Caco-2 (cell line): ENCODE measurements at regions not wholly inside any gene's neighbourhood (a gene's known extent, or its start where the extent isn't known, plus 50 kb on each side); places are given as distances from the start of the nearest gene placed in this dataset.

ENCODE experiments used
- BruUV-seq: library from RNA; stranded (reverse); fragments of 400-500 nt; replicated peaks from 2 replicates; lab custom pipeline; 2021; lab: Mats Ljungman, UMichigan
- CTCF ChIA-PET: fragments of 300-600 bp; sonication (Branson Sonifier 250); formaldehyde crosslinking; loops from one replicate; lab custom pipeline; 2022; ENCODE audit warnings: antibody characterized with exemption; lab: Charles Lee
- POLR2A ChIA-PET: fragments of 300-600 bp; sonication (Branson Sonifier 250); formaldehyde crosslinking; loops from one replicate; lab custom pipeline; 2022; ENCODE audit warnings: antibody characterized with exemption; lab: Charles Lee
- DNase-seq, 2 experiments: peaks; one replicate each; pipeline versions ENCODE4 v3.0.0 to v3.0.0-alpha.2; 2020 to 2022
- H3K27me3 ChIP-seq: replicated peaks from 2 replicates; pipeline ENCODE4 v1.6.0; 2011; ENCODE audit warnings: low read length; ENCODE audit not compliant: control insufficient read depth, insufficient read depth
- H3K36me3 ChIP-seq: 2 replicates; pipeline ENCODE4 v1.5.1; 2011; ENCODE audit warnings: low read length; ENCODE audit not compliant: control insufficient read depth, insufficient read depth
- H3K4me1 ChIP-seq: fragments of 250-450 bp; sonication (Bioruptor Pico); 2 replicates; pipeline ENCODE4 v1.5.1; 2020; ENCODE audit warnings: mild to moderate bottlenecking
- H3K4me3 ChIP-seq: 2 replicates; pipeline ENCODE4 v1.5.1; 2011; ENCODE audit warnings: low read depth, mild to moderate bottlenecking, control low read depth, low read length
- H3K9me3 ChIP-seq: fragments of 250-450 bp; sonication (Bioruptor Pico); 2 replicates; pipeline ENCODE4 v1.5.1; 2020; ENCODE audit warnings: mild to moderate bottlenecking, moderate library complexity
- H3K27ac Mint-ChIP-seq: one replicate; pipeline ENCODE4 v1.8.0; 2022; ENCODE audit warnings: mixed read lengths; ENCODE audit not compliant: unreplicated experiment
- H3K27me3 Mint-ChIP-seq: one replicate; pipeline ENCODE4 v1.8.0; 2022; ENCODE audit warnings: mixed read lengths; ENCODE audit not compliant: insufficient read depth, unreplicated experiment
- H3K36me3 Mint-ChIP-seq: one replicate; pipeline ENCODE4 v1.8.0; 2022; ENCODE audit warnings: mild to moderate bottlenecking, mixed read lengths; ENCODE audit not compliant: insufficient read depth, unreplicated experiment
- H3K4me1 Mint-ChIP-seq: one replicate; pipeline ENCODE4 v1.8.0; 2022; ENCODE audit warnings: low read depth, mixed read lengths; ENCODE audit not compliant: unreplicated experiment
- H3K4me3 Mint-ChIP-seq: one replicate; pipeline ENCODE4 v1.8.0; 2022; ENCODE audit warnings: mild to moderate bottlenecking, moderate library complexity, mixed read lengths; ENCODE audit not compliant: unreplicated experiment
- H3K9me3 Mint-ChIP-seq: one replicate; pipeline ENCODE4 v1.8.0; 2022; ENCODE audit warnings: mixed read lengths; ENCODE audit not compliant: unreplicated experiment
- intact Hi-C: fragments of 100-400 bp; cut with micrococcal nuclease; formaldehyde crosslinking; loops from one replicate; pipeline ENCODE4 v1.10.0; 2022; ENCODE audit not compliant: unreplicated experiment
- TF ChIP-seq, protein P1 (sequence below), 2 experiments: fragments of 200-600 bp in 1 of 2; IDR thresholded peaks; 1 replicate in 1 of 2; 2 replicates in 1 of 2; pipeline versions ENCODE4 v1.5.1 to v1.8.0; 2011 to 2022; ENCODE audit warnings: antibody characterized with exemption in 1 of 2, control low read depth in 1 of 2, inconsistent platforms in 1 of 2, low read depth in 1 of 2, low read length in 1 of 2, mild to moderate bottlenecking in 1 of 2, moderate library complexity in 1 of 2; ENCODE audit not compliant: insufficient read depth in 1 of 2, severe bottlenecking in 1 of 2, unreplicated experiment in 1 of 2

DNA sequence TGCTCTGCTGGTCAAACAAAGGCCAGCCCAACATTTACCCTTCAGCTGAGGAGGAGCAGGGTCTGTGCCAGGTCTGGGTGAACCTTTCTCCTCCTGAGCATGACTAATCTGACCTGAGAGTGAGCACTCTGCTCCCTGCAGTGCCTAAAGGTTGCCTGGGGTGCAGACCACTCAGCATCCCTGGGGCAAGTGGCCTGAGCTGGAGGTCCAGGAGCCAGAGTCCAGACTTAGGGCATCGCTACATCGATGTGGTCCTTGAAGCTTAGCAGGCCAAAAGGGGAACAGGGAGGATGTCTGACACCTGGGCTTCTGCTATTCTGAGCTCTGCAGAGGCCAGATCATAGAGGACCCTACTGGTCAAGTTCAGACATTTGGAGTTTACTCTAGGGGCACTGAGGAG is 119.1 kb downstream of the FAM43A start:
- Mint-ChIP-seq H3K9me3 (no peaks in the 10 kb centered on the region), H3K27ac (no peak overlapping the region), H3K36me3 (no peaks in the 10 kb centered on the region), H3K4me3 (no peak overlapping the region), H3K27me3 (peaks cover 17% of the 10 kb centered on the region), H3K4me1 (no peaks in the 10 kb centered on the region)
- BruUV-seq = no TSS peak
- H3K27me3 ChIP-seq = peaks cover 2% of the 10 kb centered on the region
- ChIA-PET POLR2A (no interaction called here), CTCF (interaction anchor here (1.2 kb wide), 1 partner anchor 122 kb away, joined by 3 read pairs; no protein-coding TSS in a partner anchor)
- H3K4me3 ChIP-seq = no peak overlapping the region
- H3K9me3 ChIP-seq = no peaks in the 10 kb centered on the region
- no peaks in the 10 kb centered on the region for H3K4me1 ChIP-seq
- TF ChIP-seq, protein P1, sequence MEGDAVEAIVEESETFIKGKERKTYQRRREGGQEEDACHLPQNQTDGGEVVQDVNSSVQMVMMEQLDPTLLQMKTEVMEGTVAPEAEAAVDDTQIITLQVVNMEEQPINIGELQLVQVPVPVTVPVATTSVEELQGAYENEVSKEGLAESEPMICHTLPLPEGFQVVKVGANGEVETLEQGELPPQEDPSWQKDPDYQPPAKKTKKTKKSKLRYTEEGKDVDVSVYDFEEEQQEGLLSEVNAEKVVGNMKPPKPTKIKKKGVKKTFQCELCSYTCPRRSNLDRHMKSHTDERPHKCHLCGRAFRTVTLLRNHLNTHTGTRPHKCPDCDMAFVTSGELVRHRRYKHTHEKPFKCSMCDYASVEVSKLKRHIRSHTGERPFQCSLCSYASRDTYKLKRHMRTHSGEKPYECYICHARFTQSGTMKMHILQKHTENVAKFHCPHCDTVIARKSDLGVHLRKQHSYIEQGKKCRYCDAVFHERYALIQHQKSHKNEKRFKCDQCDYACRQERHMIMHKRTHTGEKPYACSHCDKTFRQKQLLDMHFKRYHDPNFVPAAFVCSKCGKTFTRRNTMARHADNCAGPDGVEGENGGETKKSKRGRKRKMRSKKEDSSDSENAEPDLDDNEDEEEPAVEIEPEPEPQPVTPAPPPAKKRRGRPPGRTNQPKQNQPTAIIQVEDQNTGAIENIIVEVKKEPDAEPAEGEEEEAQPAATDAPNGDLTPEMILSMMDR (IDR thresholded peaks at IDR 0.05; ENCODE audit: insufficient read depth in 1 of 2, low read depth in 1 of 2, low read length in 1 of 2, severe bottlenecking in 1 of 2, unreplicated experiment in 1 of 2) = no peak
- no peaks in the 10 kb centered on the region for H3K36me3 ChIP-seq
- no peak for DNase-seq
- intact Hi-C loops = no loop called here

DNA sequence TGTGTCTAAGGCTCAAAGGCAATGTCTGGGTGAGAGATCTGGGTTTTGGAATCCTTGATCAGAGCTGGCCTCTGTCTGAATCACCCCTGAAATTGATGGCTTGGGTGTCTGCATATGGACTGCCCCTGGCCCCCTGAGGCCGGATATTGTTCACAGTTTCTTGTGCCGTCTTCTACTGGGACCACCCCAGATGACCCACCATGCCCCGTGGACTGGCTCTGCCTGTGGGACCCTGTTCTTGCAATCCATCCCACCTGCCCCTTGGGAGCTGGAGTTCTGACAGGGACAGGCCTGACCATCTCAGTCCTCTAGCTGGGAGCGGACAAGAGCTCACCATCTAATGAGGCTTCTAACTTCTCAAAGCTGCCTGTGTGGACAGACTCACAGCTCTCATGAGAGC is 119.9 kb downstream of the FAM43A start:
- no peaks in the 10 kb centered on the region for H3K36me3 Mint-ChIP-seq
- no TSS peak for BruUV-seq
- TF ChIP-seq, protein P1 (IDR thresholded peaks at IDR 0.05; ENCODE audit: insufficient read depth in 1 of 2, low read depth in 1 of 2, low read length in 1 of 2, severe bottlenecking in 1 of 2, unreplicated experiment in 1 of 2) = no peak
- Histone ChIP-seq H3K4me3 (no peak overlapping the region), H3K27me3 (peaks cover 2% of the 10 kb centered on the region), H3K4me1 (no peaks in the 10 kb centered on the region), H3K9me3 (no peaks in the 10 kb centered on the region), H3K36me3 (no peaks in the 10 kb centered on the region)
- no peak overlapping the region for H3K4me3 Mint-ChIP-seq
- H3K27me3 Mint-ChIP-seq = peaks cover 17% of the 10 kb centered on the region
- POLR2A ChIA-PET = no interaction called here
- no peak overlapping the region for H3K27ac Mint-ChIP-seq
- DNase-seq = no peak
- H3K9me3 Mint-ChIP-seq = no peaks in the 10 kb centered on the region
- H3K4me1 Mint-ChIP-seq = no peaks in the 10 kb centered on the region
- intact Hi-C loops = no loop called here
- CTCF ChIA-PET = interaction anchor here (1.2 kb wide), 1 partner anchor 123 kb away, joined by 3 read pairs; no protein-coding TSS in a partner anchor

DNA sequence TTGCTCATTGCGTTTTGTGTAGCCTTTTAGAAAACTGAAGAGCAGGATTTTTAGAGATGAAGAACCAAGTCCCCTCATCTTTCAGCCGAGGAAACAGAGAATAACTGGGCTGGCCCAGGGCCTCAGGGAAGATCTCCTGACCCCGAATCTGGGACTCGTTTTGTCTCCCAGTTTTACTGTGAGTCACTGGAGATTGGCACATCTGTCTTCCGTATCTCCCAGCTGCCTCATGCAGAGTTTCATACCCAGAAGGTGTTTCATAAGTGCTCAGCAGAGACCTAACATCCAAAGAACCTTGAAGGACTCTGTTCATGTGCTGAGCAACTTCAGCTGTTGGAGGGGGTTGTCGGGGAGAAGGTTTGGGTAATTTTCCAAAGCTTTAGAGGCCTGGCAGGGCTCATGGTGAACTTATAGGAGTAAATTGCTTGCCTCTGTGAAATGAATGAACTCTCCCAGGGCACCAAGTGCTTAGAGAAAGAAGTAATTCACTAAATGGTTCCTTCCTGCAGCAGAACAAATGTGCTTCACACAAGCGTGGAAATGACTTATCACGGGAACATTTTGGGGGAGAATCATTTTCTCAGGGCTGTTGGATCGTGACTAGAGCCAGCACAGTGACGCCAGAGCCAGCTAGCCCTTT is 121.4 kb downstream of the FAM43A start:
- TF ChIP-seq, protein P1 (IDR thresholded peaks at IDR 0.05; ENCODE audit: insufficient read depth in 1 of 2, low read depth in 1 of 2, low read length in 1 of 2, severe bottlenecking in 1 of 2, unreplicated experiment in 1 of 2) = no peak
- BruUV-seq = no TSS peak
- no peak overlapping the region for H3K4me3 ChIP-seq
- H3K9me3 ChIP-seq = no peaks in the 10 kb centered on the region
- no peaks in the 10 kb centered on the region for H3K9me3 Mint-ChIP-seq
- H3K4me1 Mint-ChIP-seq = no peaks in the 10 kb centered on the region
- no peaks in the 10 kb centered on the region for H3K36me3 Mint-ChIP-seq
- H3K27me3 Mint-ChIP-seq = peaks cover 20% of the 10 kb centered on the region
- no peak overlapping the region for H3K4me3 Mint-ChIP-seq
- H3K27me3 ChIP-seq = no peaks in the 10 kb centered on the region; the same call in none of the 2 replicates
- DNase-seq = no peak
- no peaks in the 10 kb centered on the region for H3K4me1 ChIP-seq
- POLR2A ChIA-PET = no interaction called here
- H3K27ac Mint-ChIP-seq = no peak overlapping the region
- intact Hi-C loops = no loop called here
- CTCF ChIA-PET = no interaction called here
- no peaks in the 10 kb centered on the region for H3K36me3 ChIP-seq
